Tibial artery (tissue), 4 donors: ENCODE measurements at regions not wholly inside any gene's neighbourhood (a gene's known extent, or its start where the extent isn't known, plus 50 kb on each side); places are given as distances from the start of the nearest gene placed in this dataset.

Experiments
- DNase-seq, 2 donors: peaks; one replicate each; pipeline ENCODE4 v3.0.0-alpha.2; 2019
- H3K27ac ChIP-seq, 2 donors: fragments of 200-600 bp; sonication (generic) in 1 of 2; 1 replicate in 1 of 2; 2 replicates in 1 of 2; pipeline ENCODE4 v1.5.1; 2018 to 2019; ENCODE audit warnings: mild to moderate bottlenecking in 1 of 2
- H3K27me3 ChIP-seq, 2 donors: fragments of 200-600 bp; sonication (generic) in 1 of 2; one replicate each; pipeline versions ENCODE4 v1.5.1 to v1.6.0; 2016 to 2019
- H3K36me3 ChIP-seq, 3 donors: fragments of 200-600 bp; sonication (generic) in 2 of 3; one replicate each; pipeline ENCODE4 v1.5.1; 2016 to 2019; ENCODE audit warnings: mild to moderate bottlenecking in 2 of 3
- H3K4me1 ChIP-seq, 4 donors: fragments of 200-600 bp; sonication (generic) in 2 of 4; 1 replicate in 3 of 4; 2 replicates in 1 of 4; pipeline ENCODE4 v1.5.1; 2016 to 2019
- H3K4me3 ChIP-seq, 2 donors: fragments of 200-600 bp; sonication (generic) in 1 of 2; 1 replicate in 1 of 2; 2 replicates in 1 of 2; pipeline ENCODE4 v1.5.1; 2018 to 2019; ENCODE audit warnings: mild to moderate bottlenecking in 2 of 2
- H3K9me3 ChIP-seq, 3 donors: fragments of 200-600 bp; sonication (generic) in 1 of 3; one replicate each; pipeline ENCODE4 v1.5.1; 2016 to 2019
- intact Hi-C: fragments of 100-400 bp; cut with DNase I; formaldehyde crosslinking; loops from one replicate; pipeline ENCODE4 v1.15.0; 2023; ENCODE audit warnings: low total_unique reads
- TF ChIP-seq, protein P1 (sequence below), 2 experiments: fragments of 200-600 bp in 1 of 2; fragments of 450-650 bp in 1 of 2; IDR thresholded peaks; one replicate each; pipeline ENCODE4 v1.5.1; 2017 to 2019; ENCODE audit warnings: antibody characterized with exemption in 2 of 2, mild to moderate bottlenecking in 1 of 2, moderate library complexity in 1 of 2

DNA sequence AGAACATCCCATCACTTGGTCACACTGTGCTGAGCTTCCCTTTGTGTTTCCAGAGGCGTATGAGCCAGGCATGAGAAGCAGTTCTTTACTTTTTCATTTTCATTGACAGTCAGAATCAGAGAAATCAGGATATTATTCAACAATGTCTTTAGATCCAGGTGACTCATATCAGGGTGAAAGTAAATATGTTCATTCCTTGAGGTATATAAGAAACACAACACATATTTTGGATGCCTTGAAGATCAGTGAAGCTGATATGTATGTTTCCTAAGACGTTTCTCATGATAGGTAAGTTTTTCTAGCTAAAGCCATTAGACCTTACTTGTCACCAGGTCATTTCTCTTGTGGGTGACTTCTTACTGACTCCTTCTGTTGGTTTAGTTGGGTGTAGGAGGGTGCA lies 505.6 kb downstream of the CDH26 start:
- H3K4me1 ChIP-seq: no peaks in the 10 kb centered on the region
- intact Hi-C loops: no loop called here
- no peaks in the 10 kb centered on the region for H3K36me3 ChIP-seq
- DNase-seq: no peak
- no peaks in the 10 kb centered on the region for H3K27me3 ChIP-seq
- H3K27ac ChIP-seq: no peak overlapping the region
- TF ChIP-seq, protein P1, sequence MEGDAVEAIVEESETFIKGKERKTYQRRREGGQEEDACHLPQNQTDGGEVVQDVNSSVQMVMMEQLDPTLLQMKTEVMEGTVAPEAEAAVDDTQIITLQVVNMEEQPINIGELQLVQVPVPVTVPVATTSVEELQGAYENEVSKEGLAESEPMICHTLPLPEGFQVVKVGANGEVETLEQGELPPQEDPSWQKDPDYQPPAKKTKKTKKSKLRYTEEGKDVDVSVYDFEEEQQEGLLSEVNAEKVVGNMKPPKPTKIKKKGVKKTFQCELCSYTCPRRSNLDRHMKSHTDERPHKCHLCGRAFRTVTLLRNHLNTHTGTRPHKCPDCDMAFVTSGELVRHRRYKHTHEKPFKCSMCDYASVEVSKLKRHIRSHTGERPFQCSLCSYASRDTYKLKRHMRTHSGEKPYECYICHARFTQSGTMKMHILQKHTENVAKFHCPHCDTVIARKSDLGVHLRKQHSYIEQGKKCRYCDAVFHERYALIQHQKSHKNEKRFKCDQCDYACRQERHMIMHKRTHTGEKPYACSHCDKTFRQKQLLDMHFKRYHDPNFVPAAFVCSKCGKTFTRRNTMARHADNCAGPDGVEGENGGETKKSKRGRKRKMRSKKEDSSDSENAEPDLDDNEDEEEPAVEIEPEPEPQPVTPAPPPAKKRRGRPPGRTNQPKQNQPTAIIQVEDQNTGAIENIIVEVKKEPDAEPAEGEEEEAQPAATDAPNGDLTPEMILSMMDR (IDR thresholded peaks at IDR 0.05): no peak
- H3K9me3 ChIP-seq: no peaks in the 10 kb centered on the region
- H3K4me3 ChIP-seq: no peak overlapping the region

DNA sequence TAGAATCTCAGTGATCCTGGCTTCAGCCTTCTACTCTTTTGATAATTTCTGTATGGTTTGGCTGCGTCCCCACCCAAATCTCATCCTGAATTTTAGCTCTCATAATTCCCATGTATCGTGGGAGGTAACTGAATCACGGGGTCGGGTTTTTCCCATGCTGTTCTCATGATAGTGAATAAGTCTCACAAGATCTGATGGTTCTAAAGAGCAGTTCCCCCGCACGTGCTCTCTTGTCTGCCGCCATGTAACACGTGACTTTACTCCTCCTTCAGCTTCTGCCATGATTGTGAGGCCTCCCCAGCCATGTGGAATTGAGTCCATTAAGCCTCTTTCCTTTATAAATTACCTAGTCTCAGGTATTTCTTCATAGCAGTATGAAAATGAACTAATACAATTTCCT lies 507.2 kb downstream of the CDH26 start:
- H3K4me3 ChIP-seq: no peak overlapping the region
- DNase-seq: no peak
- intact Hi-C loops: no loop called here
- H3K4me1 ChIP-seq: no peaks in the 10 kb centered on the region
- no peaks in the 10 kb centered on the region for H3K27me3 ChIP-seq
- no peak overlapping the region for H3K27ac ChIP-seq
- H3K9me3 ChIP-seq: no peaks in the 10 kb centered on the region
- no peaks in the 10 kb centered on the region for H3K36me3 ChIP-seq
- TF ChIP-seq, protein P1 (IDR thresholded peaks at IDR 0.05): no peak

DNA sequence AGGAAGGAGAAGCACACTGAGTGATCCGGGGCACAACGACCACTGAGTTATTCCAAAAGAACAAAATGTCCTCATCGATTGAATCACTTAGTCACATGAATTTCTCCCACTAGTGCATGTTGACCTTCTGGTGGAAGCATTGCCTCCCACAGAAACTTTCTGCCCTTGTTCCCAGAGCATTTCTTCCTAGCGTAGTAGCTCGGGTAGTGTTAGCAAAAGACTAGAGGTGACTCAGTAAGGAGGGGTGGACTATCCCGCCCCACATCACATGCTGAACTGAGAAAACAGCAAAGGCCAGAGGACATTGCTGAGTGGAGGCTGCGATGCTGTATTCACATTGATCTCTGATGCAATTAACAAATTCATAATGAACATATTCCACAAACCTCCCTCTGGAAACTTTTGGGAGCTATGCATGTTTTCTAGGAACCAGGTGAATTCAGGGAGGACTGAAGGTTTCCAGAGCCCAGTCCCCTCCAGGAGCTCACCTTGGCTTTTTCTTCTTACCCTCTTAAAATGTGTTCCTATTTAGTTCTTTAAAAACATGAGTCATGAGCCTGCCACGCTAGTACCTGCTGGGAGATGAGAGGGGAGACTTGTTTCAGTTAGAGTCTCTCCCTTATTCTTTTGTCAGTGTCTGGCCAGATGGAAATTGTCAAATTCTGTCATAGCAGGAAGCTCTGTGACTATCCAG lies 507.9 kb downstream of the CDH26 start:
- intact Hi-C loops: no loop called here
- no peak for DNase-seq
- H3K9me3 ChIP-seq: no peaks in the 10 kb centered on the region
- H3K4me3 ChIP-seq: no peak overlapping the region
- TF ChIP-seq, protein P1 (IDR thresholded peaks at IDR 0.05): no peak
- no peak overlapping the region for H3K27ac ChIP-seq
- H3K27me3 ChIP-seq: no peaks in the 10 kb centered on the region
- no peaks in the 10 kb centered on the region for H3K4me1 ChIP-seq
- no peaks in the 10 kb centered on the region for H3K36me3 ChIP-seq

DNA sequence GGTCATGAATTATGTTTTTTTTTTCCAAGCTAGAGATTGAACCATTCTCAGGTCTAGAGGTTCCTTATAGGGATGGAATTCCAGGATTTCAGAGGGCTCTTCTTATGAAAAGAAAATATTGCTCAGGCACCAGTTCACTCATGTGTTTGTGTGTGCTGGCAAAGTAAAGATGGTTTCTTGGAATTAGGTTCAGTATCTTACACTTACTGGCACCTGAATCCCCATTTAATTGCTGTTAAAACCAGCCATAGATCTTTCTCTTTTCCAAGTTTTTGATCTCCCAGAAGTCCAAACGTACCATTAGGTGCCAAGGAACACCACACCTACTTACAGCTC lies 508.4 kb downstream of the CDH26 start:
- H3K36me3 ChIP-seq: no peaks in the 10 kb centered on the region
- H3K27ac ChIP-seq: no peak overlapping the region
- no peaks in the 10 kb centered on the region for H3K9me3 ChIP-seq
- TF ChIP-seq, protein P1 (IDR thresholded peaks at IDR 0.05): no peak
- intact Hi-C loops: no loop called here
- H3K27me3 ChIP-seq: no peaks in the 10 kb centered on the region
- DNase-seq: no peak
- no peak overlapping the region for H3K4me3 ChIP-seq
- no peaks in the 10 kb centered on the region for H3K4me1 ChIP-seq

DNA sequence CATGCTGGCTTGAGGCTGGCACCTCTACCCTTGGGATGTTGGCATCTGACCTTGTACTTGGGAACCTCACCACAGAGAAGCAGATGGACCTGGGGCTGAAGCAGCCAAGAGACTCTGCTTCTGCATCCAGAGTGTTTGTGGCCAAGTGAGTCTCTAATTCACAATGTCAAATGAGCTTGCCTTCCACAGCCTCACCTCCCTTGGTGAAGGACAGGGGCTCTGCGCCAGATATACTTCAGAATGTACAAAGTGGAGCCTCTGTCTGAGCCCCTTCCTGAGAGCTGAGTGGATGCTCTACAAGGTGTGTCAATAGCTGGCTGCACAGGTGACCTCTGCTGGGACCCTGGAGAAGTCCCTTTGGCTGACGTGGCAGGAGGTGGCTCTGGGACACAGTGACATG lies 508.9 kb downstream of the CDH26 start:
- TF ChIP-seq, protein P1 (IDR thresholded peaks at IDR 0.05): no peak
- Histone ChIP-seq H3K27me3 (no peaks in the 10 kb centered on the region), H3K4me1 (no peaks in the 10 kb centered on the region), H3K27ac (no peak overlapping the region), H3K4me3 (no peak overlapping the region), H3K9me3 (no peaks in the 10 kb centered on the region), H3K36me3 (no peaks in the 10 kb centered on the region)
- DNase-seq: no peak
- intact Hi-C loops: no loop called here

DNA sequence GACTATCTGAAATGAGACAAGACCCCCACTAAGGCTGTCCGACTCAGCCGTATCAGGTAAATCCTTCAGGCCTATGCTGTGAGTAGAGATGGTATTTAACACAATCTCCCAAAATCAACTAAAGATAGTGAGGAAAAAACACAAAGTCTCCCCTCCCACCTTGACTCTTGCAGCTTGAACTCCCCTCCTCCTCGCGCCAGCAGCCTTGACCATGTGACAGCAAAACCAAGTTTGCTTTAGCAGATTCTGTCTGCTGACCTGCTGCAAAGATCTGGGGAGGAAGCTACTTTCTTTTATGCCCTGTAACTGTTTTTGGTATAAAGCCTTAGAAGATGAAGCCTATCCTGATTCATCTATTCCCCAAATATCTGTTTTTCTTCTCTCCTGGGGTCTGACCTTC lies 509.5 kb downstream of the CDH26 start:
- intact Hi-C loops: no loop called here
- H3K4me3 ChIP-seq: no peak overlapping the region
- no peak overlapping the region for H3K27ac ChIP-seq
- H3K9me3 ChIP-seq: no peaks in the 10 kb centered on the region
- DNase-seq: no peak
- H3K27me3 ChIP-seq: no peaks in the 10 kb centered on the region
- no peaks in the 10 kb centered on the region for H3K36me3 ChIP-seq
- TF ChIP-seq, protein P1 (IDR thresholded peaks at IDR 0.05): no peak
- H3K4me1 ChIP-seq: no peaks in the 10 kb centered on the region
